ENCODE measurements at regions not wholly inside any gene's neighbourhood (a gene's known extent, or its start where the extent isn't known, plus 50 kb on each side); places are given as distances from the start of the nearest gene placed in this dataset.

DNA sequence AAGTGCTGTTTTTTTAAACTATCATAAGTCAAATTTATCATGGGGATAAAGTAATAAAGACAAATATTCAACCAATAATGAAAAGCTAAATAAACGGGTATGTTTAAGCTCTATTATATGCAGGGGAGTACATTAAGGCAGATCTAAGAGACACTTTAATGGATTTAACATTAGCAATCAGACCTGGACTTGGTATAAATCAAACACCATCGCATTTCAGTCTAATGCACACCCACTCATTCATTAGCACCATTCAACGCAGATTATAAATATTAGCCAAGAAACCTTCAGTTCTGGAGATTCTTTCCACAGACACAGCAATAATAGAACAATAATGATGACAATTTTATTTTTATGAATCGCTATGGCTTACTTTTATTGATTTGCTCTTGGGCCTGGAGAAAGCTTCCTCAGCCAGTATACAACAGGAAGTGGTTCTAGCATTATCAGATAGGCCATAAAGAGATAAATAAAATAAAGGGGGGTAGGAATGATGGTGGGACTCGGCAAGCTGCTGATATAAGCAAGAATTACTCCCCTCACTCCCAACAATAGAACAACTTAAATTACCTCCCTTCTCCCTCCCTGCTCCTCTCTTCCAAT, 172.2 kb downstream of the PSAT1 start:
- Histone ChIP-seq H3K4me1 (no peaks in the 10 kb centered on the region), H3K4me3 (replicated peaks in 1 of 3) (no peak overlapping the region), H3K27ac (no peak overlapping the region), H3K9me3 (no peaks in the 10 kb centered on the region), H3K27me3 (no peaks in the 10 kb centered on the region), H3K36me3 (no peaks in the 10 kb centered on the region)
- TF ChIP-seq, protein P1, sequence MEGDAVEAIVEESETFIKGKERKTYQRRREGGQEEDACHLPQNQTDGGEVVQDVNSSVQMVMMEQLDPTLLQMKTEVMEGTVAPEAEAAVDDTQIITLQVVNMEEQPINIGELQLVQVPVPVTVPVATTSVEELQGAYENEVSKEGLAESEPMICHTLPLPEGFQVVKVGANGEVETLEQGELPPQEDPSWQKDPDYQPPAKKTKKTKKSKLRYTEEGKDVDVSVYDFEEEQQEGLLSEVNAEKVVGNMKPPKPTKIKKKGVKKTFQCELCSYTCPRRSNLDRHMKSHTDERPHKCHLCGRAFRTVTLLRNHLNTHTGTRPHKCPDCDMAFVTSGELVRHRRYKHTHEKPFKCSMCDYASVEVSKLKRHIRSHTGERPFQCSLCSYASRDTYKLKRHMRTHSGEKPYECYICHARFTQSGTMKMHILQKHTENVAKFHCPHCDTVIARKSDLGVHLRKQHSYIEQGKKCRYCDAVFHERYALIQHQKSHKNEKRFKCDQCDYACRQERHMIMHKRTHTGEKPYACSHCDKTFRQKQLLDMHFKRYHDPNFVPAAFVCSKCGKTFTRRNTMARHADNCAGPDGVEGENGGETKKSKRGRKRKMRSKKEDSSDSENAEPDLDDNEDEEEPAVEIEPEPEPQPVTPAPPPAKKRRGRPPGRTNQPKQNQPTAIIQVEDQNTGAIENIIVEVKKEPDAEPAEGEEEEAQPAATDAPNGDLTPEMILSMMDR (IDR thresholded peaks at IDR 0.05): no peak
- TF ChIP-seq POLR2A (IDR thresholded peaks at IDR 0.05): no peak
- DNase-seq: no peak
- 76 to 82% methylated on average over 5 of the region's 5 CpGs for WGBS, 2 donors
- intact Hi-C loops (cut with DNase I): no loop called here

- no peak for TF ChIP-seq POLR2A (IDR thresholded peaks at IDR 0.05)
- TF ChIP-seq, protein P1 (IDR thresholded peaks at IDR 0.05): no peak
- Histone ChIP-seq H3K36me3 (no peaks in the 10 kb centered on the region), H3K9me3 (no peaks in the 10 kb centered on the region), H3K4me3 (replicated peaks in 1 of 3) (no peak overlapping the region), H3K27ac (no peak overlapping the region), H3K4me1 (no peaks in the 10 kb centered on the region), H3K27me3 (no peaks in the 10 kb centered on the region)
- no peak for DNase-seq
- intact Hi-C loops (cut with DNase I): no loop called here
Observed at GRCh38 chr9:78470216-78470615, 173.3 kb downstream of the PSAT1 start.

GRCh38 chr9:78470741-78471140, 173.8 kb downstream of the PSAT1 start:
- H3K4me3 ChIP-seq (replicated peaks in 1 of 3): no peak overlapping the region
- 83 to 85% methylated on average over 5 of the region's 5 CpGs for WGBS, 2 donors
- no peak overlapping the region for H3K27ac ChIP-seq
- DNase-seq: no peak
- no peaks in the 10 kb centered on the region for H3K36me3 ChIP-seq
- H3K9me3 ChIP-seq: no peaks in the 10 kb centered on the region
- TF ChIP-seq, protein P1 (IDR thresholded peaks at IDR 0.05): no peak
- TF ChIP-seq POLR2A (IDR thresholded peaks at IDR 0.05): no peak
- no peaks in the 10 kb centered on the region for H3K4me1 ChIP-seq
- H3K27me3 ChIP-seq: no peaks in the 10 kb centered on the region
- intact Hi-C loops (cut with DNase I): no loop called here

DNA sequence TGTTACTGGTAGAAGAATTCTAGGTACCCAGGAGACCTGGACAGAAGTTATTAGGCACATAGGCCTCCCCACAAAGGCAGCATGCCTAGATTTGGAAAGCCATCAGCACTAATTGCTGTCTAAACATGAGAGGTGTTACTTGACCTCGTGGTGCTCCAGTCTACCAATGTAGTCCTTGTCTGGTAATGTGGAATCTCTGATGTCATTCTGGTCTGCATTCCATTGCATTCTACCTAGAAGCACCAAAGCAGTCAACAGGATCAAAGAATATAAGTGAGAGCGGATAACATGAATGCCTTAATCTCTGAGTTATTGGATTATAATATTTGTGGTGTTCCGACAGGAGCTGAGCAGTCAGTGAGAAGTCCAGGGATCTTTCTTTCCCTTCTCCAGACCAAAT, 175.2 kb downstream of the PSAT1 start:
- TF ChIP-seq, protein P1 (IDR thresholded peaks at IDR 0.05): no peak
- no peak for TF ChIP-seq POLR2A (IDR thresholded peaks at IDR 0.05)
- Histone ChIP-seq H3K4me3 (replicated peaks in 1 of 3) (no peak overlapping the region), H3K9me3 (no peaks in the 10 kb centered on the region), H3K27me3 (no peaks in the 10 kb centered on the region), H3K36me3 (no peaks in the 10 kb centered on the region), H3K27ac (no peak overlapping the region), H3K4me1 (no peaks in the 10 kb centered on the region)
- intact Hi-C loops (cut with DNase I): no loop called here
- WGBS, 2 donors: 64 to 74% methylated on average over 3 of the region's 3 CpGs
- DNase-seq: no peak

DNA sequence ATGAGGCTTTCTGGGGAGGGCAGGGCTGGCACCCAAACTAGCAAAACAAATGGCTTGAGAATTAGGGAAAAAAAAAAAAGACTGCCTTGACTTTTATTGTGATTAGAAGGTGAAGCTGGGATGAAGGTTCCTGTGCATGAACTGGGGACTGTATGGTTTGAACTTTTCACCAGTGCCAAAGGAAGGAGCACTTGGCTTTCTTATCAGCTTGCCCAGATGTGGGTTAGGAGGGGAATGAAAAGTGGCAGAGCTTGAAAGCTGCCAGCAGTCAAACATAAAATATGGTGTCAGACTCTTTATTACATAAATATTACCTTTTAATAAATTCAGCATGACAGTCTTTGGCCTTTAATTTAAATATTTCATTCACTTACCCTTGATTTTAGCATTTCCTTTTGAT, 182.5 kb downstream of the PSAT1 start:
- H3K27me3 ChIP-seq: no peaks in the 10 kb centered on the region
- H3K4me3 ChIP-seq (replicated peaks in 1 of 3): no peak overlapping the region
- intact Hi-C loops (cut with DNase I): no loop called here
- H3K9me3 ChIP-seq: no peaks in the 10 kb centered on the region
- H3K4me1 ChIP-seq: no peaks in the 10 kb centered on the region
- no peaks in the 10 kb centered on the region for H3K36me3 ChIP-seq
- H3K27ac ChIP-seq: no peak overlapping the region
- DNase-seq: no peak
- TF ChIP-seq, protein P1 (IDR thresholded peaks at IDR 0.05): no peak
- no peak for TF ChIP-seq POLR2A (IDR thresholded peaks at IDR 0.05)

Measured in thyroid gland (tissue), 4 donors.